CD4-positive, alpha-beta T cell treated with Interleukin-15 for 1 hour (primary cell): ENCODE measurements at regions not wholly inside any gene's neighbourhood (a gene's known extent, or its start where the extent isn't known, plus 50 kb on each side); places are given as distances from the start of the nearest gene placed in this dataset.

Experiments used
- DNase-seq: peaks from one replicate; pipeline ENCODE4 v3.0.0-alpha.2; 2020

DNA sequence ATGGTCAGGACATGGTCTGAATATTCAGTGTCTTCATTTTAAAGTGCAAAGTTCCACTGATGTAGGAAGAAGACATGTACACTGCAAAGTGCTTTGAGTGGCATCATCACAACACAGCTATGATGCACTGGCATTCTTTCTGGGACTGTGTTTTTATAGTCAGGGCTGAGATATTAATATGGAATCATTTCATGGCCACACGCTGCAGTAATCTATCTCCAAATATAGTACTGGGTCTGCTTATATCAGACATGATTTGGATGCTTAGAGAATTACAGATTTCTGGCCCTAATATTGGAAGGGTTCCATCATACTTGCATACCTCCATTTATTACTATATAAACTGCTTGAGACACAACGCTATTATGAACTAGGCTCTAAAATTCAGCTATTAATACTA lies 1170.9 kb downstream of the NLGN4X start:
- DNase-seq: no peak

DNA sequence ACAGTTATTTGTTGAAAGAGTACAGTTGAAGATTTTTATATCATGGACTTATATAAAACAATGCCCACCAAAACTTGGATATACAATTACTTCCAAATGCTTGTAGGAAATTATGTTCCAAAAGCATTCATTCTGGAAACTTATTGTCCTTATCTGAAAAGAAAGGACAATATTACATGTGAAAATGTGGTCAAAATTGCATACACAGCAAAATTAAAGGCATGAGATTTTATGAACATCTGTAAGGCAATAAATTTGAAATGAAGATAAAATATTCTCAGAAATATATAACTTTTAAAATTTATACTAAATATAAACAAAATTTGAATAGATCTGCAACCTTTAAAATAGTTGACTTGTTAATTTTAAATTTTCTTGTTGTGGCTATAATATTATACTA lies 1173.8 kb downstream of the NLGN4X start:
- DNase-seq: no peak

DNA sequence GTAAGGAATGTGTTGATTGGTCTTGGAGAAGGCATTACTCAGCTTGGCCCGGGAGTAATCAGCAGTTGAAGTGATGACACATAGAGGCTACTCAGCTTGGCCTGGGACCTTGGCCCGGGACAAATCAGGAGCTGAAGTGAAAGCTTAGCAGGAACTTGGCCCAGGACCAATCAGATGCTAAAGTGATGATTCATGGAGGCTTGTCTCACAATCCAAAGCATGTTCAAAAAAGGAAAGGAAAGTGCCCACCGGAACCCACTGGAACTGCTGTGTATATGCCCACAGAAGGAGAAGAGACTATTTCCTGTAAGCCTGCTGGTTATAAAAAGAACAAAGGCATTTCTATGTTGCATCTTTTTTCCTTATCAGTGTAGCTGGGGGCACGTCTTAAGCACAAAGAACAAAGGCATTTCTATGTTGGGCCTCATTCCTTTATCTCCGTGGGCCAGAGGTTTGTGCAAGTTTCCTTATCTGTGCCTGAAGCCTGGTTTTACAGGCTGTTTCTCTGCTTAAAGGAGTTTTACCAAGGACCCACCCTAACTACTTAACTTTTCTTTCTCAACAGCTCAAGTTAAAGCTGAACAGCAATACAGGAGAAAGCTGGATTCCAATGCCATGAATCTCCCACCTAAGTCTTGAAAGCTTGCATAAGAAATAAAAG lies 1176.7 kb downstream of the NLGN4X start:
- peak; percentile 18 for DNase-seq

DNA sequence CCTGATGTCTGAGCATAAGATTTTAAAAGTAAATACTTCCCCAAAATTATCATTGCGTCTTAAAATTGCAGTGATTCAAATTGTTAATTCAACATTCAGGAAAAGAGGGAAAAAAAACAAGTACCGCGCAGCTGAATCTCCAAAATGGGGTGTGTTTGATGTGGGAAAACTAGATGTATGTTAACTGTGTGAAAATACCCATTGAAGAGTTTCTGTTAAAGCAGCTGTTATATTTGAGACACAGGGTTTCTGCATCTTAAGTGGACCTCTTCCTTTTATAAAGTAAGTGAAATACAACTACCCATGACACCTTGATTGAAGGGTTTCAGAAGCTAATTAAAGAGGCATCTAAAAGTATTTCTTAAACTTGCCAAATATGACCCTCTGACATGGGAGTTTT lies 1186.1 kb downstream of the NLGN4X start:
- no peak for DNase-seq

DNA sequence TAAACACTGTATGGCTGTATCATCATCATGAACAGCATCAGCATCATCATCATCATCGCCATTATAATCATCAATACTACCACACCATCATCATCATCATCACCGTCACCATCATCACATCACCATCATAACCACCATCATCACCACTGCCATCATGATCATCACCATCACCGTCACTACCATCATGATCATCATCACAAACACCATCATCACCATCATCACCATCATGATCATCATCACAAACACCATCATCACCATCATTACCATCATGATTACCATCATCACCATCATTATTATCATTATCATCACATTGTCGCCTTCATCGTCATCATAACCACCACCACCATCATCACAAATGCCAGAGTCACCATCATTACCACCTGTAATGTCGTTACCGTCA lies 1196.9 kb downstream of the NLGN4X start:
- no peak for DNase-seq

DNA sequence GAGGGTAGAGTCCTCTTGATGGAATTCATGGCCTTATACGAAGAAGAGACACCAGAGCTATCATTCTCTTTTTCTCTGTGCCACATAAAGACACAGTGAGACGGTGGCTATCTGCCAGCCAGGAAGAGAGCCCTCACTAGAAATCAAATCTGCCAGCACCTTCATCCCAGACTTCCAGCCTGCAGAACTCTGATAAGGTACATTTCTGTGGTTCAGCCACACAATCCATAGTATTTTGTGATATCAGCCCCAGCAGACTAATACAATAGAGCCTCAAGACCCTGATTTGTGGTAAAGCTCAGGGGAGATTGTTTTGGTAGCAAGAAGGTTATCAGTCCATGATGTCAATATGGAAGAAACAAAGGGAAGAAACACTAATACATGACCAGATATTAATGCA lies 1213.2 kb downstream of the NLGN4X start:
- DNase-seq: no peak

DNA sequence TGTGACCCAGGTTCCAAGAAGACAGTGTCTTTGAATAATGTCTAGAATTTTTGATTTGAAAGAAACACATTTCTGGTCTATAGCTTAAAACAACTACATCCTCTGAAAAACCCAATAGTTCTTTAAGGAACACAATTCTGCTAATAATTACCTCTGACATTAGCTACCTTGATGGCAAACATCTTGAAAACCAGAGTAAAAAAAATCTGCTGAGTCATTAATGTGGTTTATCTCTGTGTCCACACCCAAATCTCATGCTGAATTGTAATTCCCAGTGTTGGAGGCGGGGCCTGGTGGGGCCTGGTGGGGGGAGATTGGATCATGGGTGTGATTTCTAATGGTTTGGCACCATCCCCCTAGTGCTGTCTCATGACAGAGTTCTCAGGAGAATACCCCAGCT lies 1233.8 kb downstream of the NLGN4X start:
- DNase-seq: no peak

DNA sequence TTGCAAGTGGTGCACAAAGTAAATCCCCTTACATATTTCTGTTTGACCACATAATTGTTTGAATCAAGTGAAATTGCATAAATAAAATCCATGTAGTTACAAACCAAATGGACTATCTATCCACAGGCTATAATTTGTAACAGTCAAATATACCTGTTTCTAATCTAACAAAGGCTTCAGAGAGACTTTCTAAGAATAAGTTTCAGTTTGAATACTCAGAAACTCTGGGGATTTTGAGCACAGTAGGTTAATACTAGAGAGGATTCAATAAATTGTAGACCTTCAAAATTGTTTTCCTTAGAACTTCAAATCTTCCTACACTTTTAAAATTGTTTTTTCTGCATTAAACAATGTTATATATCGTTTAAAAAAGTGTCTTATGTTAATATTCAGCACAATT lies 1250.1 kb downstream of the NLGN4X start:
- no peak for DNase-seq

DNA sequence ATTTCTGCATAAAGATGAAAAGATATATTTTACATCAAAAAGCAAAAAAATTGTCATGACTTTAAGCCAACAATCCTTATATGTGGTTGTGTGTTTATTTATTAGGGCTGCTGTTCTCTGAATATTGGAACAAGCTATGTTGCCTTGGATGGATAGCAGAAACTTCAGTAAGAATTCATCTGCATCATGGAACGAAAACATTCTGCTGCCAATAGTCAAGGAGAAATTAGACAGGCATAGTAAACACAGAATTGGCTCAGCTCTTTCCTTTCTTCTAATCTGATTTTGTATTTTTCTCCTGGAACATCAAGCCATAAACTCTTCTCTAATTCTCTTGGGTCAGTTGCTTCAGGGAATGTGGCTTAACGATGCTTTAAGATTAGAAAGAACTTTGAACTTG lies 1257.0 kb downstream of the NLGN4X start:
- DNase-seq: no peak

DNA sequence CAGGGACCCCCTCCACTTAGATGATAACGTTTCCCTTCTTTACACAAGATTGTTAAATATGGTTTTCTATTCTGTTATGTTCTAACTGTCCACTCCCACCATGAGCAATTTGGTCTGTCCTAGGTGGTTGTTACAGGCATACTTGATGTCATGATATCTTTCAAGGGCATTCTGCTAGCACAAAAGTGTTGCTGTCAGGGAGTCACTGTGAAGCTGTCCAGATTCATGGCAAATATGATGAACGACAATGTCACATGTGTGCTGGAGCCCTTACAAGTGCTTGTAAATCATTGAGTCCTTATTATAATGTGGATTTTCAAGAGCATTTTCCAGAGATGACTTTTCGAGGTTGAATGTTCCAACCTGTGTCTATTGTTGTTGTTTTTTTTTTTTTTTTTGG lies 1250.7 kb upstream of the PRKX start:
- no peak for DNase-seq

DNA sequence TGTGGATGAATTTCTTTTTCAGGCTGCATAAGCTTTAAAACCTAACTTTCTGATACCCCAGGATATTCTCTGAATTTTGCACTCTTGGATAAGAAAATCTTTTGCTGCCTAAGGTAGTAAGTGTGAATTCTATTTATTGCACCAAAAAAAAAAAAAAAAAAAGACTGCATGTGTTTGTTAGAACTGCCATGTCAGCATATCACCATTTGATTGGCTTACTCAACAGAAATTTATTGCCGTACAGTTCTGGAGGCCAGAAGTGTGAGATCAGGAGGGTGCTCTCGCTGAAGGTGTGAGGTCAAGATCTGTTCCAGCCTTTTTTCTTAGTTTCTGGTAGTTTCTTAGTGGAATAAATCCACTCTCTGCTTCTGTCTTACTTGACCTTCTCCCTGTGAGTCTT lies 1250.0 kb upstream of the PRKX start:
- DNase-seq: no peak

DNA sequence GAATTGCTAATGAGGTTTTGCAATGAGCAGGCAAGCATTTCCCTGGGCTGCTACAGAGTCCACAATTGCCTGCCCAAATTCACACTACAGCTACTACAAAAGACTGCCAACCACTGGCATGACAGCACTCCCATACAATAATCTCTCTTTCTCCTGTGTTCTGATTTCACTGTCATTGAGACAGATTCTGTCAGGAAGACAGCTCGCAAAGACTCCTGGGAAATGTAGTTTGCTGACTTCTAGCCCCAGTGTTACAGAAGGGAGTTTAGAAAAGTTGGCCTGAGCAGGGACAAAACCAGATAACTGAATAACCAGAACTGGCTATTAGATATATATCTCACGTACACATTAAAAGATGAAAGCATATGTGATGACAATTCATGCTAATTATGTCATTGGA lies 1231.3 kb upstream of the PRKX start:
- DNase-seq: no peak

DNA sequence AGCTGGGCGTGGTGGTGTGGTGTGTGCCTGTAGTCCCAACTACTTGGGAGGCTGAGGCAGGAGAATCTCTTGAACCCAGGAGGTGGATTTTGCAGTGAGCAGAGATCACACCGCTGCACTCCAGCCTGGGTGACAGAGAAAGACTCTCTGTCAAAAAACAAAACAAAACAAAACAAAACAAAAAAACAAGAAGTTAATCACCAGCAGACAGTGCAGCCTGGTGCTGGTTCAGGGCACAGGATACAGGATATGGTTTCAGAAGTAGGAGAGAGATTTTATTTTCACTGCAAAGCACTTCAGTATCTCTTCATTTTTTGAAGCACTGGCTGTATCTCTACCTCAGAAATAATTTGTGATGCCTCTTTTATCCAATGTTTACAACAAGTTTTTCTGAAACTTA lies 1222.9 kb upstream of the PRKX start:
- DNase-seq: no peak

DNA sequence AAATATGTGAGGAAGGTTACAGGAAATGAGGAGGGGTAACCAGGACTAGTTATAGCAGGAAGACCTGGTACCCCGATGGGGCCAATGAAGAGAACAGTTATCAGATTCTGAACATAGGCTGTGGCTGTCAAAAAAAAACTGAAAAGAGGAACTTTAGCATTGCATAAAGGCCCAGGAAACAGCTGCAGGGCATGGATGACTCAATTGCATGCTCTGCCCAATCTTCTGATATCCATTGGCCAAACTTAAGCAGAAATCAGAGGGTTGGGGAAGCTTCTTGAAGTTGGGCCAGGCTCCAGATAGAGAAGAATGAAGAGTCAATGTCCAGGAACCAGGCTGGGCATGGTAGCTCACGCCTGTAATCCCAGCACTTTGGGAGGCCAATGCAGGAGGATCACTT lies 1222.4 kb upstream of the PRKX start:
- DNase-seq: peak; percentile 50

DNA sequence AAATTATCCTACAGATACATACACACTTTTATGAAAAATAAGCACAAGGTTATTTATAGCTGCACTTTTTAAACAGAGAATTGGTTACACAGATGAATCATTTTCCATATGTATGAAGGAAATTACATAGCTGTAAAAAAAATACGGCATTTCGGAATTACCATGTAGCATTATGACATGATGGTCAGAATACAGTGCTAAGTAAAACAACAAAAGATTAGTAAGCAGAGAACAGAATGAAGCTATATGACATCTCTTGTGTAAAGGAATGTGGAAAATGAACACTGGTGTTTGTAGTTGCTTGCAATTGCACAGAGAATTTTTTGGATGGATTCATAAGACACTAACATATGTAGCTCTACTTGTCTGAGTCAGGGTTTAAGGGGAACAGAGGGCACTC lies 1222.0 kb upstream of the PRKX start:
- DNase-seq: no peak

DNA sequence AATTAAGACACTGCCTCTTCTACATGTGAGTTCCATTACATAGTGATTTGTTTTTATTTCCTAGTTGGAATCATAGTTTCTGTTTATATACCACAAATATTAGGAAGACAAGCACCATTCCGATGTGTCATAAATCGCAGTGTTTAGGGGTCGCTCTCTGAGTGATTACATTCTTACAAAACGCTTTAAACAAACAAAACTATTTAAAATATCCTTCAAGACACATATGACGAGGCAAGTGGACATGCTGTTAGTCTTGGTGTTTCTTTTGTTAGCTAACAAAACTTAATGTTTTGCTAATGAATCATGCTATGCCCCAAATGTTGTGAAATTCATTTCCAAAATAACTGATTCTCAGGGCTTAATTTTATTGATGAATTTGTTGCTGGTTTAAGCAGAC lies 1219.3 kb upstream of the PRKX start:
- DNase-seq: no peak

DNA sequence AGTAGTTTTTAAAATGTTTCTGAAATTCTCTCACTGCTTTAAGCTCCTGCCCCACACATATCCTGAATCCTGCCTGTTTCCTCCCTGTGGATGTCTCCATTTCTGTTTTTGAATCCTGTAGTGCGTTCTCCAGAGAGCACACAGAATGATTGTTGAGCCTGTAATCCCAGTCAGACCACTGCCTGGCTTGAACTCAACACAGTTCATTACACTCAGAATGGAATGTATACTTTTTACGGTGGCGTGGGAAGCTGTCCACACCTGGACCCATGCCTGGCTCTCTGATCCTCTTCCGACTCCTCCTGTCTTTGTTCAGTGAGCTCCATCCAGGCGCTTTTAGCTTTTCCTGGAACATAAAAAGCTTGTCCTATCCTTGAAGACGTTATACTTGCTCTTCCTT lies 1217.0 kb upstream of the PRKX start:
- DNase-seq: no peak

DNA sequence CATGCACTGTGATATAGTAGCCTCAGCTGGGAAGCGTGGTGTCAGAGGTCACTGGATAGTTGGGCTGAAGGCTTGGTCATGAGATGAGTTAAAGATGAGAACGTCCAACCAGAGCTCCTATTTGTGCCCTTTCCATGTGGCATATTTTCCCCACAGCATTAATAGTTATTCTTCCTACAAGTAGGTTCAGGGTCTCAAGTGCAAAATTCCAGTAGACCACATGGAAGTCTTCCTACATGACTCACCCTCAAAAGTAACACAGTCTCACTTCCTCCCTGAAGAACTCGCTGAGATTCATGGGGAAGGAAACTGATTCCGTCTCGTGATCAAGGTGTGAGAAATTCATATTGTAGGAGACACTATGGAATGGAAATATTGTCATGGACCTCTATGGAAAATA lies 1212.5 kb upstream of the PRKX start:
- no peak for DNase-seq

DNA sequence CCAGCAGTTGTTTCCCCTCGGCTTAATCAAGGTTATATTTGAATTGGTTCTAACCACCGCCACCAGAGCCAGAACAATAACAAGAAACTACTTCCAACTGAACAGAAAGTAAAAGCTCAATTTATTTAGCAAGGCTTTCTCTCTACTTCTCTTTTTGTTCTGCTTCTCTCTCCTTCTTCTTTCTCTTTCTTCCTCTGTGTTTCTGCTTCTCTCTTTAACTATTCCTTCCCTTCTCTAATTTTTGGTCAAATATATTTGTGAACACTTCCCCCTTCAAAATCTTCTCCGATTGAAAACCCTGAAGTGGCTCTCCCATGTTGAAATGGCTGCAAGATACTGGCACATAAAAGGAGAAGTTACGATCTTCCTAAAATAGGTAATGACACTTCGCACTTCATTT lies 1195.9 kb upstream of the PRKX start:
- no peak for DNase-seq

DNA sequence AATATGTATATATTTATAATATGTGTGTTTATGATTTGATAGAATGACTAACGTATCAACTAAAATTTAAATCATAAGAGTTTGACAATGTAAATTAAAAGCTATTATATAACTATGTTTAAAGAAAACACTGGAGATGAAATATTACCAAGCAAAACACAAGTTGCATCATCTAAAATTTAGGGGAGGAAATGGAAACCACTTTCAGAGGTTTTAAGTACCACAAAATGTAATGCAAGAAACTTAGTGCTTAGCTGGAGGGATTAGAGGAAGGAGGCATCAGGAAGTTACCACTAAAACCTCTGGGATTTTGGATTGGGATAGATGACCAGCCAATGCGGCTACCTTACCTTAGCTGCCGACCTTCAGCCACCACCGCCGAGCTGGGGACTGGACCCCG lies 1192.1 kb upstream of the PRKX start:
- no peak for DNase-seq

DNA sequence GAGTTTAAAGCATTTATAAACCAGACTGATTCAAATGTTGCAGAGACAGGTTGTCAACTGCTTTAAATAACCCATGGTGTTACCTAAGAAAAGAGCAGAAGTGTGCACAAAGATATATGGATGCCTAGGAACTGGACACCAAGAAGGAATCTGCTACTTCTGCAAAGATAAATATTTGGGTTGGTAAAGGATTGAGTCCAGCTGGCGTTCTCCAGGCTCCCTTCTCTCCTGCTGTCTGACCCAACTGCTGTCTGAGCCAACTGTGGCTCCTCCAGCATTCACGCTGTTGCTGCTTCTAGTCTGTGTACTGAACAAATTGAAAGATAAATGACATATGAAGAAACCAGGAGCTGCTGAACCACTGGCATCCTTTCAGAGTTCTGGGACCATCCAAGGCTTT lies 1167.8 kb upstream of the PRKX start:
- no peak for DNase-seq

DNA sequence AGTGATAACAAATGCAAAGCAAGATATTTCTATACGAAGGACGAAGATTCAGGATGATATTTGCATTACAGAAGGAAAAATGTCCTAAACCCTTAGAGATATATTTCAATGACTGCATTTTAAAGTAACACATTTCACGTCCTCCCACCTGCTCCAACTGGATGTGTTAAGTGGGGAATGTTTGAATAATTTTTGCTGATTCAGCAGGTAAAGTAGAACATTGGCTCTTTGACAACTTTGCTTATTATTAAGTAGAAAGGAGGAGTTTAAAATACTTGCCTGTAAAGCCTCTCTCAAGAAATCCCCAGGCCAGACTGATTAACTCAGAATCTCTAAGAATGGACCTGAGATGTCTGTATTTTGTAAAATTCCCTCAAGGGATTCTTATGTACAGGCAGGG lies 1165.2 kb upstream of the PRKX start:
- DNase-seq: no peak

DNA sequence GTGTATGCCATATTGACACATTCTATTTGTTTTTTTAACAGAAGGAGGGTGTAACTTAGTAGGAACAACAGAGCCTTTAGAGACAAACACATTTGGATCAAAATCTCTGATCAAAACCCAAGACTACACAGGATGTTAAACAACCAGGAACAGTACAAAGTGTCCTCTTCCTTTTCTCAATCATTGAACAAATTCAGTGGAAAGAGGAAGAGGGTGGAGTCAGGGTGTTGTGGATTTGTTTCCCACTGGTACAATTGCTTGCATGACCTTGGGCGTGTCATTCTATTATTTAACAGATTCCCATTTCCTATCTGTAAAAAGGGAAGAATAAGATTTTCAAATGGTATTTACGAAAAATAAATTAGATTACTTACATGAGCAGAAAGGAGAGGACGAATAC lies 1162.8 kb upstream of the PRKX start:
- no peak for DNase-seq

DNA sequence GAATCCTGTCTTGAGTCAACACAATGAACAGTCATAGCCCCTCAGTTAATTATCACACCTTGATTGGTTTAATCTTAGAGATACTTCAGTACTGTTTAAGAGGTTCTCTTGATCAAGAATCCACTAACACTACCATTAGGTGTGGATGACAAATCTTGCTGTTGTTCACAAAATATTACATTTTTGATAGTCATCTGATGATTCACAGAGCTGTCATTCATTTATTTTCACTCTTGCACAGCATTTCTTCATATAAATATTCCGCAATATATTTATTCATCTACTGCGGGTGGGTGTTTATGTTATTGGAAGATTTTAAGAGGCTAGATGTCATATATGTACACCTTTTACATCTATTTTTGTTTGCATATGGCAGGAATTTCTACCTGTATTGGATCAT lies 1138.1 kb upstream of the PRKX start:
- DNase-seq: no peak

DNA sequence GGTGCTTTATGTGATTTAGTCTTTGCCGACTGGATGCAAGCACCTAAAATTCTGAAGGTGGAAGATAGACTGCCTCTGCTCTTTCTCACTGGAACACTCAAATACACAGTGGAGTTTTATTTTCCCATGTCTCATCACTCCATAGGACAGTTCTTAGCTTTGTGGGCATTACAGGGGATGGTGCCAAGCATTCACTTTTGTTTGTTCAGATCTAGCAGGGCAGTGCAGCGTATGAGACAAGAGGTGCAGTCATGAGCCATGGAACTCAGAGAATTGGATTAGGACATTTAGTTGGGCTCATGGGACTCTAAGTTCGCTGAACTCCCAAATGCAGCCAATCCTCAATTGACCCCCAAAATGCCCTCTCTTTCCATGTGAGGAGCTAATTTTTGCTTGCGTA lies 1136.9 kb upstream of the PRKX start:
- DNase-seq: no peak

DNA sequence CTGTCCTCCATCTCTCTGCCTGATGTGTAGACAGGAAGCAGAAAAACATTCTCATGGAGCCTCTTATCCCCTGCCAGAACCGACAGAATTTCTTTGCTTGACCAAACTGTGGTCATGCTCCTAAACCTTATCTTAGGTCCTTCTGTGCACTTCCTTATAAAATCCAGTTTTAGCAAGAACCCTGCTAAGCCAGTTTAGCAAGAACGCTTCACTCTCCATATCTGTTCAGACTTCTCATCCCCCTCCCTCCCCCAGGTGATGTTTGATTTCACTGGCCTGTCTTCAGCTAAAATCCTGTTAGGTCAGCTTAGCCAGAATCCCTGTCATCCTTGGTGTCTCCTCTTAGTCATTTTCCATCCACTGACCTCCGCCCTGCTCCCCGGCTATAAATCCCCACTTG lies 1130.9 kb upstream of the PRKX start:
- no peak for DNase-seq
